HG03521 (cell line): ENCODE measurements at regions not wholly inside any gene's neighbourhood (a gene's known extent, or its start where the extent isn't known, plus 50 kb on each side); places are given as distances from the start of the nearest gene placed in this dataset.
"Not testable (repeated sequence)": the region's sequence is repeated elsewhere in the genome, so short reads cannot be mapped to it uniquely, and the experiment has no call there.

Experiments
- ATAC-seq: cut with Tn5 transposase; IDR thresholded peaks from one replicate; pipeline ENCODE4 v1.9.1; 2021; ENCODE audit warnings: mild to moderate bottlenecking, moderate library complexity; ENCODE audit not compliant: unreplicated experiment

DNA sequence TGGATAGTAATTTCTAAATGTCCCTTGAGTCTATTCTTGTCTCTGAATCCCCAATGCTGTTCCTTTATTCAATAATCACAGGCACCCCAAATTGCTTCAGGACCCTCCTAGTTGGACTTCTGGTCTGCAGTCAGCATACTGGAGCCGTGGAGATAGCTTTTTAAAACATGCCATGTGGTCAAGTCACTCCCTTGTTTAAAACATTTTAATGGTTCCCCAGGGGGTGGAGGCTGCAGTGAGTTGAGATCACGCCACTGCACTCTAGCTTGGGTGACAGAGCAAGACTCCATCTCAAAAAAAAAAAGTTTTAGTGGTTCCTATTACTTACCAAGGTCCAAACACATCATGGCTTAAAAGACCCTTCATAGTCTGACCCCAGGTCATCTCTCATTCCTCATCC, 220.3 kb downstream of the ADAMTS15 start:
- ATAC-seq: no peak

DNA sequence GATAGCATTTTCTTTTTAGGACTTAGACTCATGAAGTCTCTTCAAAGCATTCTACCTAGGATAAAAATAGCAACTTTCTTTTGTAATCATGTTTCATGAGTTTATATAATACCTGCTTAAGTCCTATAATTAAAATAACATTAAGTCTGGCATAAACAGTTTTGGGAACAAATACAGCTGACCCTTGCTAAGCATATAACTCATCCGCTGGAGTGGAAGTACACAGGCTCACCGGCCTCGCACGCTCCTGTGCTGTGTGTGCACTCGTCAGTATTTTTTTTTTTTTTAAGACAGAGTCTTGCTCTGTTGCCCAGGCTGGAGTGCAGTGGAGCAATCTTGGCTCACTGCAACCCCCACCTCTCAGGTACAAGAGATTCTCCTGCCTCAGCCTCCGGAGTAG, 221.8 kb downstream of the ADAMTS15 start:
- no peak for ATAC-seq

- ATAC-seq: no peak
Measured at GRCh38 chr11:130671801-130672700, 223.6 kb downstream of the ADAMTS15 start.

DNA sequence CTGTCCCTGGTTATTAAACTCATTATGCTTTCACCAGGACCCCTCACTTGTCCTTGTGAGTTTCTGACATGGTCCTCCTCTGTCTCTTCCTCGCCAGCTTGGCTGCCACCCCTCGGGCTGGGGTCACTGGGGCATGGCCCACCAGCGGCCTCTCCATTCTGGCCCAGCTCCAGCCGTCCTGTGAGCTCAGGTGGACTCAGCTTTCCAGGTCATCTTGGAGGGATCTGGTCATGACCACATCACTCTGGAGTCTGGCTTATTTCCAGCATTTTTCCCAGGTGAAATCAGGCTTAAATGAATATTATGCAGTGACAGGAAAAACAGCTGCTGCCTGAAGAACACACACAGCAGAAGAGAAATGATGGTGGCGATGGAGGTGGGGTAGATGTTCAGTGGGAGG, 224.5 kb downstream of the ADAMTS15 start:
- ATAC-seq: no peak

GRCh38 chr11:130673698-130674097, 225.3 kb downstream of the ADAMTS15 start:
- no peak for ATAC-seq

- no peak for ATAC-seq
Measured at GRCh38 chr11:130674686-130675308, 226.4 kb downstream of the ADAMTS15 start.

DNA sequence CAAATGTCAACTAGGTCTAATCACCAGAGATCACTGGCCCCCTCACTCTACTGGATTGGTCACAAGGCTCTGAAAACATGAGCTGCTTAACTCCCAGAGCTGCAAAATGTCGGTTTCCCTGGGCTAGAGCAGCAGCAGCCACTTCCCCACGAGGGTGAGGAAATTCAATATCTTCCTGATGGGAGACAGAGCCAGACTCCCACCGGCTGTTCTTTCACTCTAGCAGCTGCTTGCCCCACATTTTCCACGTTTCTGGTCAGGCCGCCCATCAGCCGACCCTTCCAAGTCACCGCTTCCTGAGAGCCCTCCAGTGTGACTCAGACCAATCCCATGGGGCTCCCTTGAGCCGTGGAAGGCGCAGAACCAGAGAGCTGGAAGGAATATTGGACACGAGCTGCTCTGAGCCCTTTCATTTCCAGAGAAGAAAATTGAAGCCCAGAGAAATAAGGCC, 227.0 kb downstream of the ADAMTS15 start:
- no peak for ATAC-seq

DNA sequence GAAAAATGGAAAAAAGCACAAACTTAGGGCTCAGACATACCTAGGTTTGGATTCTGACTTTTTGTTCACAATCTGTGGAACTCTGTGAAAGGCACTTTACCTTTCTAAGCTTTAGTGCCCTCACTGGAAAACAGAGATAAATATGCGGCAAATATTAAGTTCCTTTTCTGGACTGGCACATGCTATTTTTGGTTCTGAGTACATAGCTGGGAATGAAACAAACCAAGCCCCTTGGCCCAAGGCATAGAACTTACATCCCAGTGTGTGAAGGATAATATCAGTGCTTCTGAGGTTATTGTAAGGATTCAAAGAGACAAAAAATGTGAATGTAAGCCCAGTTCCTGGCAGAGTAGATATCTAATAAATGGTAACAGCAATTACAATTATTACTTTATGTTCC, 227.5 kb downstream of the ADAMTS15 start:
- no peak for ATAC-seq

DNA sequence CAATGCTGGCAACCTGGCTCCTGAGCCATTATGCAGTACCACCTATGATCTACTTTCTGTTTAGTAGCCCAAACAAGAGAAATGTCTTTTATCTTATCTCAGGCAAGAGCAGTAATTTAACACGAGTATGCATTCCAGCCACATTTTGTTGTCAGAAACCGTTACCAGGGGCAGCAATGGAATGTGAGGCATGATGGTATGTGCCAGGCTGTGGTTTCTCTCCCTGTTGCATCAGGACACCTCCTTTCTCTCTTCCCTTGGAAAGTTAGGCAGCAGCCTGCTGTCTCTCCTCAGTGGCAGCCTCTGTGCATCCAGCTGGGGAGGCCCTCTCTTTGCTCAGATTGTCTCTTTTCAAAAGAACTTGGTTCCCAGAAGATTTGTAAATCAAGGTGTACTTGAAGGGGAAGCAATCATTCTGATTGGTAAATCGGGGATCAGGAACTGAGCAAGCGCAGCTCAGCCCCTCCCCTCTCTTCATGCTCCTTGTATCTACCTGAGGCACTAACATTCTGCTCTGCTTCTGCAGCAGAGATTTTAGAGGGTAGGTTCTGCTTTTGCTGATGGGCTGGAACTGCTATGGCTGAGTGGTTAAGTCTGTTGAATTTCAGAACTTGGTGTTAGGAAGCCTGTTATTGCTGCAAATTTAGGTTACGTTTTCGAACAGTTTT, 229.2 kb downstream of the ADAMTS15 start:
- no peak for ATAC-seq

DNA sequence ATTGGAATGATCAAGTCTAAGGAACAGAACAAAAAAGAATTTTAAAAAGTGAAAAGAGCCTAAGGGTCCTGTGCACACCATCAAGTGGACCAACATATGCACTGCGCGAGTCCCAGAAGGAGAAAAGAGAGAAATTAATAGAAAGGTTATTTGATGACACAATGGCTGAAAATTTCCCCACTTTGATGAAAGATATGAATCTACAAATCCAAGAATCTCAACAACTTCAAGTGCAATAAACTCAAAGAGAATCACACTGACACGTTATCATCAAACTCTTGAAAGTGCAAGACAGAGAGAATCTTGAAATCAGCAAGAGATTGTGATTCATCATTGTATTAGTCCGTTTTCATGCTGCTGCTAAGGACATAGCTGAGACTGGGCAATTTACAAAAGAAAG, 230.8 kb downstream of the ADAMTS15 start:
- ATAC-seq: no peak

- not testable (repeated sequence) for ATAC-seq
Measured at GRCh38 chr11:130682471-130682870, 233.8 kb downstream of the SNX19 start.

DNA sequence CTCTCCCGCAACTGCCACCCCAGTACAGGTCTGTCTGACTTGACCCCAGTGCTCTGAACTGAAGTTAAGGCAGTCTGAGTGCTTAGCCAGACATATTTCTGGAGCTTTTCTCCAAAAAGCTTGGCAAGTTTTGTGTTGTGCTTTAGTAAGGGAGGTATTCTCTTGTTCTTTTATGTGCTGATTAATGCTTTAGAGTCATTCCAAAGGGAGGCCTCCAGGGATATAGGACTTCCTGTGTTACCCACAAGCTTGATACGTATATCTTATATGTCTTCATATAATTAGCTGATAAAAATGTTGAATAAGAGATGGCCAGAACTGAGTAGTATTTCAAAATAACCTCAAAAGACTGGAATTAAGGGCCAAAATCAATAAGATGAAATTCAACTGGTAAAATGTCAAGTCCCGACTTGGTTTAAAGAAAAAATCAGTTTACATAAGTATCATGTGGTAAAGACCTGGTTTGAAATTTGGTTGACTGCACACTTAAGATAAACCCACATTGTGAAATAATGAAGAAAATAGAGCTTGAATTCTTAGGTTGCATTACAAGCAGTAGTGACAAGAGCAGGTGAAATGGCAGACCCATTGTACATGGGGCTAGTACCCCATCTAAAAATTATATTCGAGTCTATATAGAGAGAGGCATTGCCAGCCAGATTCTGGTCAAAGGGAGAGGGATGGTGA, 226.9 kb downstream of the SNX19 start:
- ATAC-seq: no peak

DNA sequence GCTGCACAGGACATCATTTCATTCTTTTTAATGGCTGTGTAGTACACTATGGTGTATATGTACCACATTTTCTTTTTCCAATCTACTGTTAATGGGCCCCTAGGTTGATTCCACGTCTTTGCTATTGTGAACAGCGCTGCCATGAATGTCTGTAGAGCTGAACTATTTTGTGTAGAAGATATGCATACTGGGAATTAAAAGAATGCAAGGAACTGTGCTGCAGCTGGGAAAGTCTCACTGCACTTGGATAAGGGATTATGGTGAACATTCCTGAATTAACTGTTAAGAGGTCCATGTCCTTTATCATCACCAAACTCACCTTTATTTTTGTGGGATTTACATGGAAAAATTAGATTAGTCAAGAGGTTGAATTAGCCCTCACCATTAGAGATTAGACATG, 224.7 kb downstream of the SNX19 start:
- ATAC-seq: no peak

DNA sequence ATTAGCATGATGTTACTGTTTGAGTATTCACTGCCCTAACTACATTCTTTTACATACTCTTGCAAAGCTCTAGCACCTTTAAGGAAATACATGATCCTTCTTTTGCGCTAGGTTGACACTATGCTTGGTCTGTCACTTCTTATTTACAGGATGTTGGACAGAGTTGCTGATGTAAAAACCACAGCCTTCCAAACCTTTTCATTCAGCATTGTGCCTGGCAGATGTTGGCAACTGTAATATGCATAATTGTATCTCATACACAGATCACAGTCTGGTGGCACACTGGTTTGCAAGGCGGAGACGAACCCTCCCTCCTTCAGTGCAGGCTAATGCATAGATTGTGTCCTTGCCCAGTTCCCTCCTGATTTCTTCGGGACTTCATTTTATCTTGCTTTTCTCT, 224.1 kb downstream of the SNX19 start:
- ATAC-seq: no peak

- ATAC-seq: no peak
Measured at GRCh38 chr11:130693543-130693942, 222.7 kb downstream of the SNX19 start.

GRCh38 chr11:130694488-130695045, 221.7 kb downstream of the SNX19 start:
- ATAC-seq: no peak

DNA sequence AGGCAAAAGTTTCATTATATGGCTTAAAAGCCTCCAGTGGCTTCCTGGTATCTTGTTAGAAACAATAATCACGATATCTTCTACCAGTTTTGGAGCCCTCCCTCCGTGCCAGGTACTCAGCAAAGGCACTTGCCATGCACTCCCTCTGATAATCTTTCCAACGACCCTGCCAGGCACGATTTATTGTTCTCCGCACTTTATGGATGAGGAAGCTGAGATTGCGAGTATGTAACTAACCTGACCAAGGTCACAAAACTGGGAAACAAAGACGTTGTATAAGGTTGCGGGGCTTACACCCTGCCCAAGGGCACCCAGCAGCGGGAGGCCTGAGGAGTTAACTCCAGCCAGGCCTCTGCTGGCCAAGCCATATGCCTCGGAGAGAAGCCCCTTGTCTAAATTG, 218.1 kb downstream of the SNX19 start:
- no peak for ATAC-seq

DNA sequence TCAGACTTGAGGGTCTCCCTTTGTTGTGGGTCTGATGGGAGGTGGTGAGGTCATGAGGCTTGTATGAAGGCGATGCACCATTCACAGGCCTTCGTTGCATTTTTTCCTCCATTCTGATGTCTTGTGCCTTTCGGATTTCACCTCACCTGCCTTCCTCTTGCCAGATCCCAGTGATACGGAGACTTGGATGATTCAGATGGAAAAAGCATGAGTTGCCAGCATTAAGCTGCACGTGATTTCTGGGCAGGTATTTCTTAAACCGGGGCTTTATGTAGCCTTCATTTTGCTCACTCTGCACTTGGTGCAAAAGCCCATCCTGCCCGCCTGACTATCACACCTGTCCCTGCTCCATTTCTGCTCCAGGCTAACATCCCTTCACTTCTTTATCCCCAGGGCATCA, 216.7 kb downstream of the SNX19 start:
- no peak for ATAC-seq

DNA sequence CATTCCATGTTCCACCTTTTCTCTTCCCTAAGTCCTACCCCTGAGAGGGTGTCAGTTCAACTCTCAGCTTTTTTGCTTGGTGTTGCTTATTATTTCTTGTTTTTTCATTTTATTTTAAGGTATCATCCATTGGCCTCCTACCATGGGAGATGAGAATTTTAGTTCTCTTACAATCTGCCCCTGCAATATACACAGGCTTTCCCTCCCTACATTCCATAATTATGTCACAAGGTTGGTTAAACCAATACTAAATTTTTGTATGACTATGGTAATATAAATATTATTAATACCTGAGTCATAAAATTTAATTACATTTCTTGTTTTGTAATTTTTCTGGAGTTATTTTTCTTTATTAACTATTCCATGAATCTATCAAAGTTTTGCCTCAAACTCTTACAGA, 216.2 kb downstream of the SNX19 start:
- no peak for ATAC-seq

DNA sequence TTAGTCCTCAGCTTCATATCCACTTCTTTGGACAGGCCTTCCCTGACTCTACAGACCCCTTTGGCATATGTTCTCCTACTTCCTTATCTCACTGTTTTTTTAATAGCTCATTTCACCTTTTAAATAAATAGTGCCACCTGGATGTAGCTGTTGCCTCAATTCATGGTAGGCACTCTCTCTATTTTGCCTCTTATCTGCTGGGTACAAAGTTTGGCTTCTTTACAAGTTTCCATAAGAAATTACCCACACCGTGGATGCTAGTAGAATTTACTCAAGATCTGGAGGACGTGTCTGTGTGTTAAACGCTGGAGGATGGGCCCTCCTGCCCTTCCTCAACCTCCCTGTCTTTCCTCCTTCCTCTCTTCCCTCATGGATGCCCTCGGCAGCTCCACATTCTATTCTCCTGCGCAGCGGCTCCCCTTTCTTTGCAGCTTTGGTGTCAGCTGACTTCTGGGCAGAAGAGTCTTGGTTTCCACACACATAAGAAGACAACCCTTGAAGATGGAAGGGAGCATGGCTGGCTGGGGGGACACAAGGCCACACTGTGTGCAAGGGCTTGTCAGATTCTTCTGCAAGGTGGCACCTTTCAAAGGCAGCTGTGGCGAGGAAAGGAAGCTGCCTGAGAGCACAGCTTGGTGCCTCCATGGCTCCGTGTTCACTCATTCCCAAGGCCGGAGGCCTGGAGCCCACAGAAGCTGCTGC, 212.6 kb downstream of the SNX19 start:
- ATAC-seq: no peak
